Ascending aorta (tissue), 2 donors: ENCODE measurements at regions not wholly inside any gene's neighbourhood (a gene's known extent, or its start where the extent isn't known, plus 50 kb on each side); places are given as distances from the start of the nearest gene placed in this dataset.

Source experiments
- DNase-seq, 2 donors: peaks; one replicate each; pipeline ENCODE4 v3.0.0-alpha.2; 2019; ENCODE audit warnings: low spot score in 2 of 2
- H3K27ac ChIP-seq, 2 donors: fragments of 200-600 bp; sonication (generic); one replicate each; pipeline ENCODE4 v1.5.1; 2016 to 2017; ENCODE audit warnings: mild to moderate bottlenecking in 1 of 2
- H3K27me3 ChIP-seq: fragments of 200-600 bp; sonication (generic); one replicate; pipeline ENCODE4 v1.5.1; 2017
- H3K36me3 ChIP-seq, 2 donors: fragments of 200-600 bp; sonication (generic); one replicate each; pipeline ENCODE4 v1.5.1; 2016
- H3K4me1 ChIP-seq, 2 donors: fragments of 200-600 bp; sonication (generic); one replicate each; pipeline ENCODE4 v1.5.1; 2016 to 2017; ENCODE audit warnings: mild to moderate bottlenecking in 1 of 2
- H3K4me3 ChIP-seq, 2 donors: fragments of 200-600 bp; sonication (generic); one replicate each; pipeline ENCODE4 v1.5.1; 2016 to 2017; ENCODE audit warnings: mild to moderate bottlenecking in 1 of 2
- H3K9me3 ChIP-seq, 2 donors: fragments of 200-600 bp; sonication (generic); one replicate each; pipeline ENCODE4 v1.5.1; 2016
- CTCF ChIP-seq, 3 experiments: fragments of 200-600 bp in 2 of 3; fragments of 450-650 bp in 1 of 3; sonication (generic) in 2 of 3; IDR thresholded peaks; one replicate each; pipeline ENCODE4 v1.5.1; 2016 to 2019; ENCODE audit warnings: antibody characterized with exemption in 3 of 3, mild to moderate bottlenecking in 1 of 3, moderate library complexity in 1 of 3
- intact Hi-C: fragments of 100-400 bp; cut with DNase I; formaldehyde crosslinking; loops from one replicate; pipeline ENCODE4 v1.15.1; 2023

GRCh38 chr10:121182219-121182618 lies 331.1 kb downstream of the WDR11 start:
- intact Hi-C loops, result no loop called here
- H3K27ac ChIP-seq, result no peak overlapping the region

DNA sequence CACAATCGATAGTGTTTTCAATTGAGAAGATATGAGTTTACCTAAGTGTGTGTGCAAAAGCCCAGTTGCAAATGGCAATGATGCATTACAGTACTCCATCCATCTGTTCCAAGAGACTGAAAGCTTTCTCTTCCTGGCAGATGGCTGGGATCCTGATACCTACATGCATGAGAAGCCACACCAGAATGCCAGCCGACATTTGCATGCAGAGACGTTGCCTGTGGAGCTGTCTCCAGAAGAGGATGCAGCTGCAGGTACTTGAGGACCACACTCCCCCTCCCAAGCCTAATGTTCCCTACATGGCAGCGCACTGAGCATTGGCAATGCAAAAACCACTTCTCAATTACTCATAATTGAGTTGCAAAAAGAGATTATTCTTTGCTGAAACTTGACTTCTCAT lies 332.1 kb downstream of the WDR11 start:
- Histone ChIP-seq H3K27me3 (no peaks in the 10 kb centered on the region), H3K9me3 (no peaks in the 10 kb centered on the region), H3K27ac (no peak overlapping the region), H3K36me3 (no peaks in the 10 kb centered on the region), H3K4me3 (no peak overlapping the region), H3K4me1 (no peaks in the 10 kb centered on the region)
- TF ChIP-seq CTCF (IDR thresholded peaks at IDR 0.05), result no peak
- intact Hi-C loops, result no loop called here
- no peak for DNase-seq

More at GRCh38 chr10:121182219-121182618, 331.1 kb downstream of the WDR11 start:
- H3K4me1 ChIP-seq, result no peaks in the 10 kb centered on the region
- H3K4me3 ChIP-seq, result no peak overlapping the region
- H3K9me3 ChIP-seq, result no peaks in the 10 kb centered on the region
- no peak for TF ChIP-seq CTCF (IDR thresholded peaks at IDR 0.05)
- H3K27me3 ChIP-seq, result no peaks in the 10 kb centered on the region
- no peaks in the 10 kb centered on the region for H3K36me3 ChIP-seq
- DNase-seq, result no peak

GRCh38 chr10:121183707-121184106 lies 332.5 kb downstream of the WDR11 start:
- TF ChIP-seq CTCF (IDR thresholded peaks at IDR 0.05), result no peak
- H3K27me3 ChIP-seq, result no peaks in the 10 kb centered on the region
- H3K27ac ChIP-seq, result no peak overlapping the region
- H3K4me3 ChIP-seq, result no peak overlapping the region
- no peaks in the 10 kb centered on the region for H3K36me3 ChIP-seq
- no peaks in the 10 kb centered on the region for H3K4me1 ChIP-seq
- intact Hi-C loops, result no loop called here
- no peaks in the 10 kb centered on the region for H3K9me3 ChIP-seq
- no peak for DNase-seq

GRCh38 chr10:121185816-121186455 lies 334.8 kb downstream of the WDR11 start:
- DNase-seq, result no peak
- H3K36me3 ChIP-seq, result no peaks in the 10 kb centered on the region
- no peak overlapping the region for H3K27ac ChIP-seq
- no peaks in the 10 kb centered on the region for H3K27me3 ChIP-seq
- no peak overlapping the region for H3K4me3 ChIP-seq
- H3K4me1 ChIP-seq, result no peaks in the 10 kb centered on the region
- H3K9me3 ChIP-seq, result no peaks in the 10 kb centered on the region
- intact Hi-C loops, result no loop called here
- TF ChIP-seq CTCF (IDR thresholded peaks at IDR 0.05), result no peak

DNA sequence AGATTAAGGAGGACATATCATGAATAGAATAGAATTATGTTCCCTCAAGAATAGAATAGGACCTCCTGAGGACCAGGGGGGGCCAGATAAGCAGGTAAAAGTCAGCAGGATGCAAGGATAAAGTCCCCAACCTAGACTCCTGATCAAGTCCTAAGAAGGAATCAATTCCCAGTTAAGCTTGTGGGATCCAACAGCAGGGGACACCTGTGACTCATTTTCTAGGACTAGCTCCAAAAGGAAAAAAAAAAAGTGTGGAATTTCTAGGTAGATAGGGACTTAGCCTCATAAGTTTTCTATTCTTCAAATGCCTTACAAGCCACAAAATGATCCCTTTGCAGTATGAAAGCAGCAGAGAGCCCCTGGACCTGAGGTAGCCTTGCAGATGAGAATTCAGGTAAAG lies 336.2 kb downstream of the WDR11 start:
- no peaks in the 10 kb centered on the region for H3K36me3 ChIP-seq
- H3K4me1 ChIP-seq, result no peaks in the 10 kb centered on the region
- TF ChIP-seq CTCF (IDR thresholded peaks at IDR 0.05), result no peak
- H3K4me3 ChIP-seq, result no peak overlapping the region
- no peak overlapping the region for H3K27ac ChIP-seq
- H3K27me3 ChIP-seq, result no peaks in the 10 kb centered on the region
- no peak for DNase-seq
- no peaks in the 10 kb centered on the region for H3K9me3 ChIP-seq
- intact Hi-C loops, result no loop called here

DNA sequence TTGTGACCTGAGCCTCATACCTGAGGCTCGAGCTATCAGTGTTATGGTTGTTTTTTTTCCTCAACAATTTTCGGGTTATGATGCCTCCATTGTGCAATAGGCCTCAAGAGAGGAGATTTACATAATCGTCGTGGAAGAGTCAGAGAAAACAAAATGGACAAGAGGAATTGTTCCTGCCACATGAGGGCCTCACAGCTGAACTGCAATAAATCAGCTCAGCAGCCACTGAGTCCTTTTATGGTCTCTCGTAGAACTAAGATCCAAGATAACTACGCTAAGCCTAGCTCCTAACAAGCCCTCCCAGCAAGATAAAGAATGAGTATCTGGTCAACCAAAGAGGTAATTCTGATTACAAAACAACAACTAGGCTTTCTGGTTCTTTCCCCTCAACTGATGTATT lies 336.8 kb downstream of the WDR11 start:
- DNase-seq, result no peak
- Histone ChIP-seq H3K4me1 (no peaks in the 10 kb centered on the region), H3K36me3 (no peaks in the 10 kb centered on the region), H3K4me3 (no peak overlapping the region), H3K27me3 (no peaks in the 10 kb centered on the region), H3K9me3 (no peaks in the 10 kb centered on the region), H3K27ac (no peak overlapping the region)
- intact Hi-C loops, result no loop called here
- TF ChIP-seq CTCF (IDR thresholded peaks at IDR 0.05), result no peak
